HEK293 (cell line): ENCODE measurements at regions not wholly inside any gene's neighbourhood (a gene's known extent, or its start where the extent isn't known, plus 50 kb on each side); places are given as distances from the start of the nearest gene placed in this dataset.
"Not testable (repeated sequence)": the region's sequence is repeated elsewhere in the genome, so short reads cannot be mapped to it uniquely, and the experiment has no call there.

Experiments
- ZNF354C ChIP-seq: fragments of 450-650 bp; formaldehyde crosslinking; IDR thresholded peaks from 2 replicates; pipeline ENCODE4 v1.5.1; 2016; ENCODE audit warnings: missing biosample characterization, missing genetic modification characterization, low read depth, borderline replicate concordance
- TF ChIP-seq, protein P1 (sequence below): fragments of 450-650 bp; formaldehyde crosslinking; IDR thresholded peaks from 2 replicates; pipeline ENCODE4 v1.5.1; 2016; ENCODE audit warnings: missing biosample characterization, missing genetic modification characterization
- TF ChIP-seq, protein P2 (sequence below): fragments of 450-650 bp; formaldehyde crosslinking; IDR thresholded peaks from 2 replicates; pipeline ENCODE4 v1.5.1; 2016; ENCODE audit warnings: missing biosample characterization, missing genetic modification characterization

DNA sequence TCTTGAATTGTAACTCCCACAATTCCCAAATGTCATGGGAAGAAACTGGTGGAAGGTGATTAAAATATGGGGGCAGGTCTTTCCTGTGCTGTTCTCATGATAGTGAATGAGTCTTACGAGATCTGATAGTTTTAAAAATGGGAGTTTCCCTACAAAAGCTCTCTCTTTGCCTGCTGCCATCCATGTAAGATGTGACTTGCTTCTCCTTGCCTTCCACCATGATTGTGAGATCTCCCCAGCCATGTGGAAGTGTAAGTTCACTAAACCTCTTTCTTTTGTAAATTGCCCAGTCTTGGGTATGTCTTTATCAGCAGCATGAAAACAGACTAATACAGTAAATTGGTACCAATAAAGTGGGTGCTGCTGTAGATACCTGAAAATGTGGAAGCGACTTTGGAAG, 245.0 kb downstream of the PTGER3 start:
- not testable (repeated sequence) for TF ChIP-seq ZNF354C (tag by site-specific recombination)
- TF ChIP-seq, protein P1, sequence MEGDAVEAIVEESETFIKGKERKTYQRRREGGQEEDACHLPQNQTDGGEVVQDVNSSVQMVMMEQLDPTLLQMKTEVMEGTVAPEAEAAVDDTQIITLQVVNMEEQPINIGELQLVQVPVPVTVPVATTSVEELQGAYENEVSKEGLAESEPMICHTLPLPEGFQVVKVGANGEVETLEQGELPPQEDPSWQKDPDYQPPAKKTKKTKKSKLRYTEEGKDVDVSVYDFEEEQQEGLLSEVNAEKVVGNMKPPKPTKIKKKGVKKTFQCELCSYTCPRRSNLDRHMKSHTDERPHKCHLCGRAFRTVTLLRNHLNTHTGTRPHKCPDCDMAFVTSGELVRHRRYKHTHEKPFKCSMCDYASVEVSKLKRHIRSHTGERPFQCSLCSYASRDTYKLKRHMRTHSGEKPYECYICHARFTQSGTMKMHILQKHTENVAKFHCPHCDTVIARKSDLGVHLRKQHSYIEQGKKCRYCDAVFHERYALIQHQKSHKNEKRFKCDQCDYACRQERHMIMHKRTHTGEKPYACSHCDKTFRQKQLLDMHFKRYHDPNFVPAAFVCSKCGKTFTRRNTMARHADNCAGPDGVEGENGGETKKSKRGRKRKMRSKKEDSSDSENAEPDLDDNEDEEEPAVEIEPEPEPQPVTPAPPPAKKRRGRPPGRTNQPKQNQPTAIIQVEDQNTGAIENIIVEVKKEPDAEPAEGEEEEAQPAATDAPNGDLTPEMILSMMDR: not testable (repeated sequence)
- TF ChIP-seq, protein P2, sequence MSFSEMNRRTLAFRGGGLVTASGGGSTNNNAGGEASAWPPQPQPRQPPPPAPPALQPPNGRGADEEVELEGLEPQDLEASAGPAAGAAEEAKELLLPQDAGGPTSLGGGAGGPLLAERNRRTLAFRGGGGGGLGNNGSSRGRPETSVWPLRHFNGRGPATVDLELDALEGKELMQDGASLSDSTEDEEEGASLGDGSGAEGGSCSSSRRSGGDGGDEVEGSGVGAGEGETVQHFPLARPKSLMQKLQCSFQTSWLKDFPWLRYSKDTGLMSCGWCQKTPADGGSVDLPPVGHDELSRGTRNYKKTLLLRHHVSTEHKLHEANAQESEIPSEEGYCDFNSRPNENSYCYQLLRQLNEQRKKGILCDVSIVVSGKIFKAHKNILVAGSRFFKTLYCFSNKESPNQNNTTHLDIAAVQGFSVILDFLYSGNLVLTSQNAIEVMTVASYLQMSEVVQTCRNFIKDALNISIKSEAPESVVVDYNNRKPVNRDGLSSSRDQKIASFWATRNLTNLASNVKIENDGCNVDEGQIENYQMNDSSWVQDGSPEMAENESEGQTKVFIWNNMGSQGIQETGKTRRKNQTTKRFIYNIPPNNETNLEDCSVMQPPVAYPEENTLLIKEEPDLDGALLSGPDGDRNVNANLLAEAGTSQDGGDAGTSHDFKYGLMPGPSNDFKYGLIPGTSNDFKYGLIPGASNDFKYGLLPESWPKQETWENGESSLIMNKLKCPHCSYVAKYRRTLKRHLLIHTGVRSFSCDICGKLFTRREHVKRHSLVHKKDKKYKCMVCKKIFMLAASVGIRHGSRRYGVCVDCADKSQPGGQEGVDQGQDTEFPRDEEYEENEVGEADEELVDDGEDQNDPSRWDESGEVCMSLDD (tag by site-specific recombination): not testable (repeated sequence)
